ENCODE measurements at regions not wholly inside any gene's neighbourhood (a gene's known extent, or its start where the extent isn't known, plus 50 kb on each side); places are given as distances from the start of the nearest gene placed in this dataset.
A peak's percentile ranks its signal among the peaks of the same experiment; 100 is the strongest.

DNA sequence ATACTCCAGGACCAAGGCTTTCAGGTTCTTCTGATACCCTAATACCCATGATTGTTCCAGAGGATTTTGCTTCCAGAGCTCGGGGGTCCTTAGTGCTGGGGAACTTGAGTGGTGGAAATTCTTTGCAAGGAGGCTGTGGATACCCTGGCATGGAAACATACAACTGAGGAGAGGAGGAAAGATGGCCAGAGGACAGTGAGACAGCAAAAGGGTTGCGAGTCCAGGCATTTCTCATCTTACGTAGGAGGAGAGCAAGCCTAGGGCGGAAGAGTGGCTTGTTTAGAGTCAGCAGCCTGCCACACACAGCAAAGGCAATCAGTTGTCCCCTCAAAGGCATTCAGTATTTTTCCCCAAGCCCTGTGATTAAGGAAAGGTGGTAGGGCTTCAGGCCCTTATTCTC, 73.5 kb downstream of the ADM start:
- H3K36me3 Mint-ChIP-seq = no peaks in the 10 kb centered on the region
- ATAC-seq (no peak), DNase-seq (ENCODE audit: low spot score) (no peak)
- H3K4me1 Mint-ChIP-seq = peaks cover 2% of the 10 kb centered on the region; the same call in 1 of the 2 replicates
- H3K4me3 Mint-ChIP-seq = no peak overlapping the region
- TF ChIP-seq, protein P1, sequence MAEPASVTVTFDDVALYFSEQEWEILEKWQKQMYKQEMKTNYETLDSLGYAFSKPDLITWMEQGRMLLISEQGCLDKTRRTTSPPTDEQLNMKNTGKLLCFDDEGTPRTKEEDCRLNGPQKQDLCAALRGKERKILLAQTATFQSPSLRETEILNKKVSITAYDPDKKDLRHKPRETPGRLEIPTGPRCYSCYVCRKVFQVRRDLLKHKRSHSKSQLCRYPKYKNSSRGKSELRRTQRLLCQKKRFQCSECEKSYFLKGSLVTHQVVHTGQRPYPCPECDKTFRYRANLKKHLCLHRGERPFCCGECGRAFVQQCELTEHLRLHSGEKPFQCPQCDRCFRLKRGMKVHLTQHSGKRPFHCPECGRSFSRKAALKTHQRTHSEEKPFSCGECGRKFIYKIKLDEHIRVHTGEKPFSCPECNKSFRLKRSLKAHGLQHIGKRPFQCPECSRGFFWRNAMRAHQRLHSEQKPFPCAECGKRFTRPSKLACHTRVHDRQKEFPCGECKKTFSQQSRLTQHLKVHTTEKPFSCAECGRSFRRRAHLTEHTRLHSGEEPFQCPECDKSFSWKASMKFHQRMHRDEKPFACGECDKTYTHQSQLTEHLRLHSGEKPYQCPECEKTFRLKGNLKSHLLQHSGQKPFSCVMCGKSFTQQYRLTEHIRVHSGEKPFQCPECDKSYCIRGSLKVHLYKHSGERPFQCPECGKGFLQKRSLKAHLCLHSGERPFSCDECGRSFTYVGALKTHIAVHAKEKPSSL (CRISPR knock-in tag; conservative IDR thresholded peaks at IDR 0.05) = no peak
- TF ChIP-seq RELA (CRISPR knock-in tag; IDR thresholded peaks at IDR 0.05; ENCODE audit: borderline replicate concordance) (no peak), ZNF317 (CRISPR knock-in tag; IDR thresholded peaks at IDR 0.05; ENCODE audit: borderline replicate concordance, low read depth) (no peak), NFE2L1 (CRISPR knock-in tag; IDR thresholded peaks at IDR 0.05) (no peak), TEAD1 (CRISPR knock-in tag; IDR thresholded peaks at IDR 0.05) (no peak), ETV6 (CRISPR knock-in tag; IDR thresholded peaks at IDR 0.05) (no peak), NR3C1 (CRISPR knock-in tag; conservative IDR thresholded peaks at IDR 0.05; ENCODE audit: low read depth) (no peak), MXD4 (CRISPR knock-in tag; IDR thresholded peaks at IDR 0.05; ENCODE audit: borderline replicate concordance) (no peak), PRRX2 (CRISPR knock-in tag; IDR thresholded peaks at IDR 0.05) (no peak), TCF7 (CRISPR knock-in tag; IDR thresholded peaks at IDR 0.05; ENCODE audit: low read depth) (no peak), ESRRA (CRISPR knock-in tag; IDR thresholded peaks at IDR 0.05; ENCODE audit: borderline replicate concordance) (no peak)
- TF ChIP-seq, protein P2, sequence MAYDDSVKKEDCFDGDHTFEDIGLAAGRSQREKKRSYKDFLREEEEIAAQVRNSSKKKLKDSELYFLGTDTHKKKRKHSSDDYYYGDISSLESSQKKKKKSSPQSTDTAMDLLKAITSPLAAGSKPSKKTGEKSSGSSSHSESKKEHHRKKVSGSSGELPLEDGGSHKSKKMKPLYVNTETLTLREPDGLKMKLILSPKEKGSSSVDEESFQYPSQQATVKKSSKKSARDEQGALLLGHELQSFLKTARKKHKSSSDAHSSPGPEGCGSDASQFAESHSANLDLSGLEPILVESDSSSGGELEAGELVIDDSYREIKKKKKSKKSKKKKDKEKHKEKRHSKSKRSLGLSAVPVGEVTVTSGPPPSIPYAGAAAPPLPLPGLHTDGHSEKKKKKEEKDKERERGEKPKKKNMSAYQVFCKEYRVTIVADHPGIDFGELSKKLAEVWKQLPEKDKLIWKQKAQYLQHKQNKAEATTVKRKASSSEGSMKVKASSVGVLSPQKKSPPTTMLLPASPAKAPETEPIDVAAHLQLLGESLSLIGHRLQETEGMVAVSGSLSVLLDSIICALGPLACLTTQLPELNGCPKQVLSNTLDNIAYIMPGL (CRISPR knock-in tag; IDR thresholded peaks at IDR 0.05) = no peak
- TF ChIP-seq, protein P3, sequence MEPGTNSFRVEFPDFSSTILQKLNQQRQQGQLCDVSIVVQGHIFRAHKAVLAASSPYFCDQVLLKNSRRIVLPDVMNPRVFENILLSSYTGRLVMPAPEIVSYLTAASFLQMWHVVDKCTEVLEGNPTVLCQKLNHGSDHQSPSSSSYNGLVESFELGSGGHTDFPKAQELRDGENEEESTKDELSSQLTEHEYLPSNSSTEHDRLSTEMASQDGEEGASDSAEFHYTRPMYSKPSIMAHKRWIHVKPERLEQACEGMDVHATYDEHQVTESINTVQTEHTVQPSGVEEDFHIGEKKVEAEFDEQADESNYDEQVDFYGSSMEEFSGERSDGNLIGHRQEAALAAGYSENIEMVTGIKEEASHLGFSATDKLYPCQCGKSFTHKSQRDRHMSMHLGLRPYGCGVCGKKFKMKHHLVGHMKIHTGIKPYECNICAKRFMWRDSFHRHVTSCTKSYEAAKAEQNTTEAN (CRISPR knock-in tag; IDR thresholded peaks at IDR 0.05) = no peak
- CTCF ChIA-PET = interaction anchor here (1.0 kb wide), 1 partner anchor 162 kb away, joined by 3 read pairs; the partner anchor contains the start of gene RNF141
- no peak overlapping the region for H3K27ac Mint-ChIP-seq
- H3K9me3 Mint-ChIP-seq = peaks cover 4% of the 10 kb centered on the region
- POLR2A ChIA-PET = no interaction called here
- no peaks in the 10 kb centered on the region for H3K27me3 Mint-ChIP-seq (ENCODE audit: low read depth)

DNA sequence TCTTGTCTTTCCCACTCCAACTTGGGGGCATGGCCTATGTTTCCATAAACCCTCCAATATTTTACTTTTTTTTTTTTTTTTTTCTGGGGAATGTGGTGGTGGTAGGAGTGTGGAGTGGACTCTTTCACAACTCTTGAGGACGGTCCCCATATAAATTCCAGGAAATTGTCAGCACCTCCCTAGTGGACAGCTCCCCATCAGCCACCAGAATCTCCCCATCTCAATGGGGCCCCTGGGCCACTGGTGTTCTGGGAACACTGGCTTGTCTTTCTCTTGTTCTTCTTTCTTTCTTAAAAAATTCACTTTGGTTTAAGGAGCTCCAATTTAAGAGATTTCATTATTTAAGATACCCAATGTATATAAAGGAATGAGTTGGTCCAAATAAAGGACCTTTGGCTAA, 74.1 kb downstream of the ADM start:
- ChIA-PET CTCF (interaction anchor here (0.6 to 1.0 kb wide), 4 partner anchors 12 to 1714 kb away, joined by 3 to 4 read pairs (median 4); partner anchors contain the start of gene RNF141), POLR2A (no interaction called here)
- H3K36me3 Mint-ChIP-seq = no peaks in the 10 kb centered on the region
- H3K4me1 Mint-ChIP-seq = no peaks in the 10 kb centered on the region; the same call in 1 of the 2 replicates
- H3K9me3 Mint-ChIP-seq = peaks cover 4% of the 10 kb centered on the region
- no peak overlapping the region for H3K27ac Mint-ChIP-seq
- H3K4me3 Mint-ChIP-seq = no peak overlapping the region
- no peak for ATAC-seq
- no peaks in the 10 kb centered on the region for H3K27me3 Mint-ChIP-seq (ENCODE audit: low read depth)
- peak; percentile 36 for DNase-seq (ENCODE audit: low spot score)
- TF ChIP-seq, protein P4, sequence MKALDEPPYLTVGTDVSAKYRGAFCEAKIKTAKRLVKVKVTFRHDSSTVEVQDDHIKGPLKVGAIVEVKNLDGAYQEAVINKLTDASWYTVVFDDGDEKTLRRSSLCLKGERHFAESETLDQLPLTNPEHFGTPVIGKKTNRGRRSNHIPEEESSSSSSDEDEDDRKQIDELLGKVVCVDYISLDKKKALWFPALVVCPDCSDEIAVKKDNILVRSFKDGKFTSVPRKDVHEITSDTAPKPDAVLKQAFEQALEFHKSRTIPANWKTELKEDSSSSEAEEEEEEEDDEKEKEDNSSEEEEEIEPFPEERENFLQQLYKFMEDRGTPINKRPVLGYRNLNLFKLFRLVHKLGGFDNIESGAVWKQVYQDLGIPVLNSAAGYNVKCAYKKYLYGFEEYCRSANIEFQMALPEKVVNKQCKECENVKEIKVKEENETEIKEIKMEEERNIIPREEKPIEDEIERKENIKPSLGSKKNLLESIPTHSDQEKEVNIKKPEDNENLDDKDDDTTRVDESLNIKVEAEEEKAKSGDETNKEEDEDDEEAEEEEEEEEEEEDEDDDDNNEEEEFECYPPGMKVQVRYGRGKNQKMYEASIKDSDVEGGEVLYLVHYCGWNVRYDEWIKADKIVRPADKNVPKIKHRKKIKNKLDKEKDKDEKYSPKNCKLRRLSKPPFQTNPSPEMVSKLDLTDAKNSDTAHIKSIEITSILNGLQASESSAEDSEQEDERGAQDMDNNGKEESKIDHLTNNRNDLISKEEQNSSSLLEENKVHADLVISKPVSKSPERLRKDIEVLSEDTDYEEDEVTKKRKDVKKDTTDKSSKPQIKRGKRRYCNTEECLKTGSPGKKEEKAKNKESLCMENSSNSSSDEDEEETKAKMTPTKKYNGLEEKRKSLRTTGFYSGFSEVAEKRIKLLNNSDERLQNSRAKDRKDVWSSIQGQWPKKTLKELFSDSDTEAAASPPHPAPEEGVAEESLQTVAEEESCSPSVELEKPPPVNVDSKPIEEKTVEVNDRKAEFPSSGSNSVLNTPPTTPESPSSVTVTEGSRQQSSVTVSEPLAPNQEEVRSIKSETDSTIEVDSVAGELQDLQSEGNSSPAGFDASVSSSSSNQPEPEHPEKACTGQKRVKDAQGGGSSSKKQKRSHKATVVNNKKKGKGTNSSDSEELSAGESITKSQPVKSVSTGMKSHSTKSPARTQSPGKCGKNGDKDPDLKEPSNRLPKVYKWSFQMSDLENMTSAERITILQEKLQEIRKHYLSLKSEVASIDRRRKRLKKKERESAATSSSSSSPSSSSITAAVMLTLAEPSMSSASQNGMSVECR (CRISPR knock-in tag; IDR thresholded peaks at IDR 0.05; ENCODE audit: borderline replicate concordance) = no peak
- TF ChIP-seq NFATC4 (CRISPR knock-in tag; IDR thresholded peaks at IDR 0.05) (no peak), ZNF317 (CRISPR knock-in tag; IDR thresholded peaks at IDR 0.05; ENCODE audit: borderline replicate concordance, low read depth) (no peak), NFE2L1 (CRISPR knock-in tag; IDR thresholded peaks at IDR 0.05) (no peak), EMX1 (CRISPR knock-in tag; IDR thresholded peaks at IDR 0.05) (no peak)
- TF ChIP-seq, protein P5, sequence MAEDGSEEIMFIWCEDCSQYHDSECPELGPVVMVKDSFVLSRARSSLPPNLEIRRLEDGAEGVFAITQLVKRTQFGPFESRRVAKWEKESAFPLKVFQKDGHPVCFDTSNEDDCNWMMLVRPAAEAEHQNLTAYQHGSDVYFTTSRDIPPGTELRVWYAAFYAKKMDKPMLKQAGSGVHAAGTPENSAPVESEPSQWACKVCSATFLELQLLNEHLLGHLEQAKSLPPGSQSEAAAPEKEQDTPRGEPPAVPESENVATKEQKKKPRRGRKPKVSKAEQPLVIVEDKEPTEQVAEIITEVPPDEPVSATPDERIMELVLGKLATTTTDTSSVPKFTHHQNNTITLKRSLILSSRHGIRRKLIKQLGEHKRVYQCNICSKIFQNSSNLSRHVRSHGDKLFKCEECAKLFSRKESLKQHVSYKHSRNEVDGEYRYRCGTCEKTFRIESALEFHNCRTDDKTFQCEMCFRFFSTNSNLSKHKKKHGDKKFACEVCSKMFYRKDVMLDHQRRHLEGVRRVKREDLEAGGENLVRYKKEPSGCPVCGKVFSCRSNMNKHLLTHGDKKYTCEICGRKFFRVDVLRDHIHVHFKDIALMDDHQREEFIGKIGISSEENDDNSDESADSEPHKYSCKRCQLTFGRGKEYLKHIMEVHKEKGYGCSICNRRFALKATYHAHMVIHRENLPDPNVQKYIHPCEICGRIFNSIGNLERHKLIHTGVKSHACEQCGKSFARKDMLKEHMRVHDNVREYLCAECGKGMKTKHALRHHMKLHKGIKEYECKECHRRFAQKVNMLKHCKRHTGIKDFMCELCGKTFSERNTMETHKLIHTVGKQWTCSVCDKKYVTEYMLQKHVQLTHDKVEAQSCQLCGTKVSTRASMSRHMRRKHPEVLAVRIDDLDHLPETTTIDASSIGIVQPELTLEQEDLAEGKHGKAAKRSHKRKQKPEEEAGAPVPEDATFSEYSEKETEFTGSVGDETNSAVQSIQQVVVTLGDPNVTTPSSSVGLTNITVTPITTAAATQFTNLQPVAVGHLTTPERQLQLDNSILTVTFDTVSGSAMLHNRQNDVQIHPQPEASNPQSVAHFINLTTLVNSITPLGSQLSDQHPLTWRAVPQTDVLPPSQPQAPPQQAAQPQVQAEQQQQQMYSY (CRISPR knock-in tag; IDR thresholded peaks at IDR 0.05) = no peak
- TF ChIP-seq, protein P6, sequence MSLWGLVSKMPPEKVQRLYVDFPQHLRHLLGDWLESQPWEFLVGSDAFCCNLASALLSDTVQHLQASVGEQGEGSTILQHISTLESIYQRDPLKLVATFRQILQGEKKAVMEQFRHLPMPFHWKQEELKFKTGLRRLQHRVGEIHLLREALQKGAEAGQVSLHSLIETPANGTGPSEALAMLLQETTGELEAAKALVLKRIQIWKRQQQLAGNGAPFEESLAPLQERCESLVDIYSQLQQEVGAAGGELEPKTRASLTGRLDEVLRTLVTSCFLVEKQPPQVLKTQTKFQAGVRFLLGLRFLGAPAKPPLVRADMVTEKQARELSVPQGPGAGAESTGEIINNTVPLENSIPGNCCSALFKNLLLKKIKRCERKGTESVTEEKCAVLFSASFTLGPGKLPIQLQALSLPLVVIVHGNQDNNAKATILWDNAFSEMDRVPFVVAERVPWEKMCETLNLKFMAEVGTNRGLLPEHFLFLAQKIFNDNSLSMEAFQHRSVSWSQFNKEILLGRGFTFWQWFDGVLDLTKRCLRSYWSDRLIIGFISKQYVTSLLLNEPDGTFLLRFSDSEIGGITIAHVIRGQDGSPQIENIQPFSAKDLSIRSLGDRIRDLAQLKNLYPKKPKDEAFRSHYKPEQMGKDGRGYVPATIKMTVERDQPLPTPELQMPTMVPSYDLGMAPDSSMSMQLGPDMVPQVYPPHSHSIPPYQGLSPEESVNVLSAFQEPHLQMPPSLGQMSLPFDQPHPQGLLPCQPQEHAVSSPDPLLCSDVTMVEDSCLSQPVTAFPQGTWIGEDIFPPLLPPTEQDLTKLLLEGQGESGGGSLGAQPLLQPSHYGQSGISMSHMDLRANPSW (CRISPR knock-in tag; conservative IDR thresholded peaks at IDR 0.05; ENCODE audit: low read depth) = no peak
